SK-N-SH (cell line): ENCODE measurements at regions not wholly inside any gene's neighbourhood (a gene's known extent, or its start where the extent isn't known, plus 50 kb on each side); places are given as distances from the start of the nearest gene placed in this dataset.

Source experiments
- CTCF ChIA-PET: fragments of 300-600, 350-600 bp; formaldehyde crosslinking; extraction: SDS; loops from one replicate; lab custom pipeline; 2021; lab: Yijun Ruan, JAX
- POLR2A ChIA-PET: fragments of 350-600 bp; sonication (Branson Sonifier 250); formaldehyde crosslinking; extraction: SDS; loops from one replicate; lab custom pipeline; 2020; ENCODE audit warnings: antibody characterized with exemption, inconsistent platforms; lab: Yijun Ruan, JAX
- DNase-seq: peaks from one replicate; pipeline ENCODE4 v3.0.0; 2012
- H2AFZ ChIP-seq: fragments of 200-600 bp; sonication (generic); 2 replicates; pipeline ENCODE4 v1.8.1; 2016; ENCODE audit warnings: antibody characterized with exemption, mild to moderate bottlenecking, low read depth
- H3F3A ChIP-seq: fragments of 200-600 bp; sonication (generic); replicated peaks from 2 replicates; pipeline ENCODE3; 2016; ENCODE audit warnings: antibody characterized with exemption, mild to moderate bottlenecking; ENCODE audit not compliant: insufficient read depth
- H3K27ac ChIP-seq, 2 experiments: fragments of 200-500 bp in 1 of 2; fragments of 200-600 bp in 1 of 2; sonication (Bioruptor generic) in 1 of 2; sonication (generic), shearing (Covaris generic) in 1 of 2; 2 replicates each; pipeline versions ENCODE4 v1.5.1 to v1.6.1; 2014 to 2016; ENCODE audit warnings: low read depth in 2 of 2, inconsistent platforms in 1 of 2, low read length in 1 of 2, mild to moderate bottlenecking in 1 of 2, mixed read lengths in 1 of 2
- H3K27me3 ChIP-seq: fragments of 200-600 bp; sonication (generic), shearing (Covaris generic); 2 replicates; pipeline ENCODE4 v1.6.1; 2016; ENCODE audit warnings: mixed run types; ENCODE audit not compliant: insufficient read depth
- H3K36me3 ChIP-seq, 2 experiments: fragments of 200-500 bp in 1 of 2; fragments of 200-600 bp in 1 of 2; sonication (Bioruptor generic) in 1 of 2; sonication (generic) in 1 of 2; replicated peaks in 1 of 2; 2 replicates each; pipeline versions ENCODE3 to v1.5.1; 2014 to 2016; ENCODE audit warnings: low read length in 1 of 2, mild to moderate bottlenecking in 1 of 2; ENCODE audit not compliant: insufficient read depth in 2 of 2, control insufficient read depth in 1 of 2
- H3K4me1 ChIP-seq, 2 experiments: fragments of 200-500 bp in 1 of 2; fragments of 200-600 bp in 1 of 2; sonication (Bioruptor generic) in 1 of 2; sonication (generic), shearing (Covaris generic) in 1 of 2; 2 replicates each; pipeline versions ENCODE4 v1.5.1 to v1.6.1; 2014 to 2016; ENCODE audit warnings: low read depth in 1 of 2, low read length in 1 of 2, mixed run types in 1 of 2; ENCODE audit not compliant: insufficient read depth in 2 of 2, control insufficient read depth in 1 of 2
- H3K4me2 ChIP-seq: fragments of 200-600 bp; sonication (generic), shearing (Covaris generic); 2 replicates; pipeline ENCODE4 v1.6.1; 2017; ENCODE audit warnings: mixed run types
- H3K4me3 ChIP-seq, 2 experiments: fragments of 200-500 bp in 1 of 2; fragments of 200-600 bp in 1 of 2; sonication (Bioruptor generic) in 1 of 2; sonication (generic), shearing (Covaris generic) in 1 of 2; 2 replicates each; pipeline versions ENCODE4 v1.5.1 to v1.8.1; 2014 to 2016; ENCODE audit warnings: low read depth in 2 of 2, inconsistent platforms in 1 of 2, low read length in 1 of 2, mild to moderate bottlenecking in 1 of 2, mixed read lengths in 1 of 2, moderate library complexity in 1 of 2
- H3K79me2 ChIP-seq: fragments of 200-600 bp; sonication (generic); 2 replicates; pipeline ENCODE4 v1.8.1; 2017; ENCODE audit warnings: mild to moderate bottlenecking; ENCODE audit not compliant: insufficient read depth
- H3K9ac ChIP-seq: fragments of 200-600 bp; sonication (generic); 2 replicates; pipeline ENCODE4 v1.6.1; 2017; ENCODE audit warnings: mixed run types
- H3K9me2 ChIP-seq: fragments of 200-600 bp; sonication (generic); 2 replicates; pipeline ENCODE4 v1.6.1; 2017; ENCODE audit warnings: mixed run types
- H3K9me3 ChIP-seq: fragments of 200-600 bp; sonication (generic); 2 replicates; pipeline ENCODE4 v1.6.1; 2017; ENCODE audit warnings: mixed run types, mild to moderate bottlenecking, moderate library complexity
- H4K20me1 ChIP-seq: fragments of 200-600 bp; sonication (generic); 2 replicates; pipeline ENCODE4 v1.6.1; 2017; ENCODE audit warnings: mild to moderate bottlenecking, mixed run types; ENCODE audit not compliant: insufficient read depth
- ELF1 ChIP-seq: IDR thresholded peaks from 2 replicates; pipeline ENCODE4 v1.4.0; 2012
- EZH2phosphoT487 ChIP-seq: fragments of 200-600 bp; sonication (generic); IDR thresholded peaks from 2 replicates; pipeline ENCODE4 v1.6.1; 2017; ENCODE audit warnings: low read depth, mixed run types, mild to moderate bottlenecking, antibody characterized with exemption, moderate library complexity, borderline replicate concordance
- FOXJ3 ChIP-seq: sonication (generic); formaldehyde crosslinking; IDR thresholded peaks from 2 replicates; pipeline ENCODE4 v1.5.1; 2020; ENCODE audit warnings: mild to moderate bottlenecking, missing genetic modification reagents
- GABPA ChIP-seq: IDR thresholded peaks from 2 replicates; pipeline ENCODE4 v1.4.0; 2012; ENCODE audit warnings: low read depth, mild to moderate bottlenecking
- JUND ChIP-seq: IDR thresholded peaks from 2 replicates; pipeline ENCODE4 v1.4.0; 2012
- MEF2A ChIP-seq: IDR thresholded peaks from 2 replicates; pipeline ENCODE4 v1.4.0; 2012; ENCODE audit warnings: low read depth, borderline replicate concordance
- NRF1 ChIP-seq: IDR thresholded peaks from 2 replicates; pipeline ENCODE4 v1.6.1; 2012; ENCODE audit warnings: low read depth, mild to moderate bottlenecking, low read length
- POLR2AphosphoS5 ChIP-seq: IDR thresholded peaks from 2 replicates; pipeline ENCODE4 v1.6.1; 2012; ENCODE audit warnings: low read depth, low read length
- RAD21 ChIP-seq: IDR thresholded peaks from 2 replicates; pipeline ENCODE4 v1.6.1; 2012; ENCODE audit warnings: mild to moderate bottlenecking, low read length
- RFX5 ChIP-seq: IDR thresholded peaks from 2 replicates; pipeline ENCODE4 v1.6.1; 2012; ENCODE audit warnings: mild to moderate bottlenecking, improper control_type of control experiment, low read length
- TCF12 ChIP-seq: IDR thresholded peaks from 2 replicates; pipeline ENCODE4 v1.4.0; 2012
- YY1 ChIP-seq: IDR thresholded peaks from 2 replicates; pipeline ENCODE4 v1.4.0; 2012; ENCODE audit warnings: low read depth, mild to moderate bottlenecking
- WGBS: methylation state at CpG from one replicate; pipeline ENCODE4 v1.1.6; 2017; ENCODE audit warnings: low lambda C conversion rate; 5-methylcytosine and 5-hydroxymethylcytosine counted together
- TF ChIP-seq, protein P1 (sequence below): IDR thresholded peaks from 2 replicates; pipeline ENCODE4 v1.4.0; 2012; ENCODE audit warnings: low read depth, borderline replicate concordance
- TF ChIP-seq, protein P2 (sequence below): fragments of 150-350 bp; IDR thresholded peaks from 2 replicates; pipeline ENCODE4 v1.6.1; 2017; ENCODE audit warnings: antibody characterized with exemption, low read length, low read depth, borderline replicate concordance
- TF ChIP-seq, protein P3 (sequence below): fragments of 150-350 bp; IDR thresholded peaks from 2 replicates; pipeline ENCODE4 v1.6.1; 2016; ENCODE audit warnings: mild to moderate bottlenecking, low read depth, low read length
- TF ChIP-seq, protein P4 (sequence below): IDR thresholded peaks from 2 replicates; pipeline ENCODE4 v1.4.0; 2012; ENCODE audit warnings: low read depth
- TF ChIP-seq, protein P5 (sequence below): IDR thresholded peaks from 2 replicates; pipeline ENCODE4 v1.4.0; 2012; ENCODE audit warnings: low read depth, borderline replicate concordance
- TF ChIP-seq, protein P6 (sequence below): fragments of 200-600 bp; sonication (generic); IDR thresholded peaks from 2 replicates; pipeline ENCODE4 v1.6.1; 2017; ENCODE audit warnings: antibody characterized with exemption, mild to moderate bottlenecking, moderate library complexity

DNA sequence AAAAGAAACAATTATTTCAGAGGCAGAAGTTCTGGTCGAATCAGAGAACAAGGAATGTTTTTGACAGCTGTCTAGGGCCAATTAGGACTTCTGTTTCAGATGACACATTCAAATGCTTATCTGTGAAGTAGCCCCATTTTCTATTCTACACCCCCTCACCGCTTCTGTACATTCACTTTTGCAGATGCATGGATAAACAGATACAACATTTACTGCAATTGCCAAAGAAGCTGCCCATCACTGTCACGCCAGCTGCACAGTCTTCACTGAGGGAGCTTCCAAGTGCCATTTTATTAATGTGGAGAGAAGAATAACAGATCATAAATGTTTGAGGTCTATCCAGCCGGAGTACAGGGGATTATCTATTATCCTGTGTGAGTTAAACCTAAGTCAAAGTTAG lies 426.8 kb upstream of the ARID1B start:
- CTCF ChIA-PET = interaction anchor here (1.2 kb wide), 1 partner anchor 21 kb away, joined by 3 read pairs; no protein-coding TSS in a partner anchor
- no peaks in the 10 kb centered on the region for H3K9me3 ChIP-seq

More for the DNA sequence above, 426.8 kb upstream of the ARID1B start:
- Histone ChIP-seq H3K36me3 (no peaks in the 10 kb centered on the region), H3K9ac (no peak overlapping the region), H2AFZ (no peak overlapping the region), H3K27ac (no peak overlapping the region), H3K9me2 (no peaks in the 10 kb centered on the region), H3K4me2 (no peak overlapping the region), H4K20me1 (no peaks in the 10 kb centered on the region), H3K4me3 (no peak overlapping the region), H3K4me1 (peaks cover 0 to 10% of the 10 kb centered on the region in 2 experiments; a peak in 2 of 4 replicates), H3K79me2 (no peaks in the 10 kb centered on the region), H3K27me3 (no peaks in the 10 kb centered on the region), H3F3A (no peaks in the 10 kb centered on the region)
- POLR2A ChIA-PET = no interaction called here
- no peak for TF ChIP-seq POLR2AphosphoS5
- TF ChIP-seq TCF12 = no peak
- no peak for TF ChIP-seq MEF2A
- TF ChIP-seq JUND = no peak
- no peak for TF ChIP-seq ELF1
- no peak for TF ChIP-seq YY1
- no peak for TF ChIP-seq GABPA
- TF ChIP-seq, protein P1, sequence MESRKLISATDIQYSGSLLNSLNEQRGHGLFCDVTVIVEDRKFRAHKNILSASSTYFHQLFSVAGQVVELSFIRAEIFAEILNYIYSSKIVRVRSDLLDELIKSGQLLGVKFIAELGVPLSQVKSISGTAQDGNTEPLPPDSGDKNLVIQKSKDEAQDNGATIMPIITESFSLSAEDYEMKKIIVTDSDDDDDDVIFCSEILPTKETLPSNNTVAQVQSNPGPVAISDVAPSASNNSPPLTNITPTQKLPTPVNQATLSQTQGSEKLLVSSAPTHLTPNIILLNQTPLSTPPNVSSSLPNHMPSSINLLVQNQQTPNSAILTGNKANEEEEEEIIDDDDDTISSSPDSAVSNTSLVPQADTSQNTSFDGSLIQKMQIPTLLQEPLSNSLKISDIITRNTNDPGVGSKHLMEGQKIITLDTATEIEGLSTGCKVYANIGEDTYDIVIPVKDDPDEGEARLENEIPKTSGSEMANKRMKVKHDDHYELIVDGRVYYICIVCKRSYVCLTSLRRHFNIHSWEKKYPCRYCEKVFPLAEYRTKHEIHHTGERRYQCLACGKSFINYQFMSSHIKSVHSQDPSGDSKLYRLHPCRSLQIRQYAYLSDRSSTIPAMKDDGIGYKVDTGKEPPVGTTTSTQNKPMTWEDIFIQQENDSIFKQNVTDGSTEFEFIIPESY = no peak
- TF ChIP-seq FOXJ3 (CRISPR knock-in tag) = no peak
- no peak for TF ChIP-seq EZH2phosphoT487
- TF ChIP-seq, protein P2, sequence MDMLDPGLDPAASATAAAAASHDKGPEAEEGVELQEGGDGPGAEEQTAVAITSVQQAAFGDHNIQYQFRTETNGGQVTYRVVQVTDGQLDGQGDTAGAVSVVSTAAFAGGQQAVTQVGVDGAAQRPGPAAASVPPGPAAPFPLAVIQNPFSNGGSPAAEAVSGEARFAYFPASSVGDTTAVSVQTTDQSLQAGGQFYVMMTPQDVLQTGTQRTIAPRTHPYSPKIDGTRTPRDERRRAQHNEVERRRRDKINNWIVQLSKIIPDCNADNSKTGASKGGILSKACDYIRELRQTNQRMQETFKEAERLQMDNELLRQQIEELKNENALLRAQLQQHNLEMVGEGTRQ = no peak
- TF ChIP-seq, protein P3, sequence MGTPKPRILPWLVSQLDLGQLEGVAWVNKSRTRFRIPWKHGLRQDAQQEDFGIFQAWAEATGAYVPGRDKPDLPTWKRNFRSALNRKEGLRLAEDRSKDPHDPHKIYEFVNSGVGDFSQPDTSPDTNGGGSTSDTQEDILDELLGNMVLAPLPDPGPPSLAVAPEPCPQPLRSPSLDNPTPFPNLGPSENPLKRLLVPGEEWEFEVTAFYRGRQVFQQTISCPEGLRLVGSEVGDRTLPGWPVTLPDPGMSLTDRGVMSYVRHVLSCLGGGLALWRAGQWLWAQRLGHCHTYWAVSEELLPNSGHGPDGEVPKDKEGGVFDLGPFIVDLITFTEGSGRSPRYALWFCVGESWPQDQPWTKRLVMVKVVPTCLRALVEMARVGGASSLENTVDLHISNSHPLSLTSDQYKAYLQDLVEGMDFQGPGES = no peak
- TF ChIP-seq, protein P4, sequence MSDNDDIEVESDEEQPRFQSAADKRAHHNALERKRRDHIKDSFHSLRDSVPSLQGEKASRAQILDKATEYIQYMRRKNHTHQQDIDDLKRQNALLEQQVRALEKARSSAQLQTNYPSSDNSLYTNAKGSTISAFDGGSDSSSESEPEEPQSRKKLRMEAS = no peak
- TF ChIP-seq NRF1 = no peak
- no peak for TF ChIP-seq RFX5
- TF ChIP-seq RAD21 = no peak
- TF ChIP-seq, protein P5, sequence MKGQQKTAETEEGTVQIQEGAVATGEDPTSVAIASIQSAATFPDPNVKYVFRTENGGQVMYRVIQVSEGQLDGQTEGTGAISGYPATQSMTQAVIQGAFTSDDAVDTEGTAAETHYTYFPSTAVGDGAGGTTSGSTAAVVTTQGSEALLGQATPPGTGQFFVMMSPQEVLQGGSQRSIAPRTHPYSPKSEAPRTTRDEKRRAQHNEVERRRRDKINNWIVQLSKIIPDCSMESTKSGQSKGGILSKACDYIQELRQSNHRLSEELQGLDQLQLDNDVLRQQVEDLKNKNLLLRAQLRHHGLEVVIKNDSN = no peak
- TF ChIP-seq, protein P6, sequence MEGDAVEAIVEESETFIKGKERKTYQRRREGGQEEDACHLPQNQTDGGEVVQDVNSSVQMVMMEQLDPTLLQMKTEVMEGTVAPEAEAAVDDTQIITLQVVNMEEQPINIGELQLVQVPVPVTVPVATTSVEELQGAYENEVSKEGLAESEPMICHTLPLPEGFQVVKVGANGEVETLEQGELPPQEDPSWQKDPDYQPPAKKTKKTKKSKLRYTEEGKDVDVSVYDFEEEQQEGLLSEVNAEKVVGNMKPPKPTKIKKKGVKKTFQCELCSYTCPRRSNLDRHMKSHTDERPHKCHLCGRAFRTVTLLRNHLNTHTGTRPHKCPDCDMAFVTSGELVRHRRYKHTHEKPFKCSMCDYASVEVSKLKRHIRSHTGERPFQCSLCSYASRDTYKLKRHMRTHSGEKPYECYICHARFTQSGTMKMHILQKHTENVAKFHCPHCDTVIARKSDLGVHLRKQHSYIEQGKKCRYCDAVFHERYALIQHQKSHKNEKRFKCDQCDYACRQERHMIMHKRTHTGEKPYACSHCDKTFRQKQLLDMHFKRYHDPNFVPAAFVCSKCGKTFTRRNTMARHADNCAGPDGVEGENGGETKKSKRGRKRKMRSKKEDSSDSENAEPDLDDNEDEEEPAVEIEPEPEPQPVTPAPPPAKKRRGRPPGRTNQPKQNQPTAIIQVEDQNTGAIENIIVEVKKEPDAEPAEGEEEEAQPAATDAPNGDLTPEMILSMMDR = no peak
- WGBS = 49% methylated on average over 3 of the region's 4 CpGs
- DNase-seq = no peak
